ENCODE measurements at regions not wholly inside any gene's neighbourhood (a gene's known extent, or its start where the extent isn't known, plus 50 kb on each side); places are given as distances from the start of the nearest gene placed in this dataset.

DNA sequence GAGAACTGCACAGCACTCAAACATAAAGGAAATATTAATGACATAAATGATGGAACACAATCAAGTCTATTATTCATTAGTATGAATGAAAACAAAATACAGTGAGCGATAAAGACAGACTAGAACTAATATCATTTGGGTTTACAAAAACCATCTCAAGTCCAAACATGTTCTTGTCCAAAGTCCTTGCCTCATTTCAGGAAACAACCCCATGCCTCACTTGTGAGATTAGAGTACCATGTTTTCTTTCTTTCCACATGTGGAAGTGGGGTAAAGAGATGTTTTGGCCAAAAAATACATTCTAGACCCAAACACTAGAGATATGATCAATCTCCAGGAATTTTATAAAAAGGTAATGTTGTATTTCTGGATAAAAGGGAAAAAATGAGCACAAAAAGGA lies 53.3 kb upstream of the NFE2L2 start:
- TF ChIP-seq SP1 (IDR thresholded peaks at IDR 0.05; ENCODE audit: low read depth): no peak
- TF ChIP-seq CEBPB (IDR thresholded peaks at IDR 0.05; ENCODE audit: low read depth): no peak
- no peak for TF ChIP-seq JUND (IDR thresholded peaks at IDR 0.05)
- TF ChIP-seq SRF (IDR thresholded peaks at IDR 0.05; ENCODE audit: low read depth): no peak
- TF ChIP-seq ATF3 (IDR thresholded peaks at IDR 0.05): no peak
- no peak for TF ChIP-seq REST (IDR thresholded peaks at IDR 0.05; ENCODE audit: low read depth)
- Histone ChIP-seq H3K4me2 (ENCODE audit: low read length) (no peak overlapping the region), H4K20me1 (ENCODE audit: insufficient read depth) (no peaks in the 10 kb centered on the region), H3K27ac (ENCODE audit: low read depth, low read length) (no peak overlapping the region), H3K9ac (ENCODE audit: low read length) (no peak overlapping the region), H3K36me3 (ENCODE audit: control insufficient read depth in 1 of 2, insufficient read depth in 2 of 2, low read length in 2 of 2) (no peaks in the 10 kb centered on the region), H2AFZ (ENCODE audit: low read depth, low read length, poor library complexity, severe bottlenecking) (no peak overlapping the region), H3K79me2 (ENCODE audit: insufficient read depth, low read length) (no peaks in the 10 kb centered on the region), H3K4me1 (ENCODE audit: control insufficient read depth in 1 of 2, insufficient read depth in 2 of 2, low read length in 2 of 2) (no peaks in the 10 kb centered on the region), H3K4me3 (replicated peaks in 1 of 2; ENCODE audit: low read depth in 1 of 2, low read length in 2 of 2) (no peak overlapping the region), H3K27me3 (ENCODE audit: insufficient read depth, low read length) (no peaks in the 10 kb centered on the region), H3K9me3 (ENCODE audit: control insufficient read depth in 1 of 2, insufficient read depth in 1 of 2, low read depth in 1 of 2, low read length in 2 of 2) (no peaks in the 10 kb centered on the region), H3K9me2 (ENCODE audit: insufficient read depth) (no peaks in the 10 kb centered on the region)
- CTCF ChIA-PET: no interaction called here
- intact Hi-C loops (cut with micrococcal nuclease): no loop called here
- no TSS peak for BruUV-seq (replicated peaks)
- POLR2A ChIA-PET: no interaction called here
- RAD21 ChIA-PET (ENCODE audit: low non-redundant PET in 1 of 2, low total read pairs in 2 of 2, uncharacterized antibody in 2 of 2, unreplicated experiment in 2 of 2): no interaction called here
- DNase-seq (ENCODE audit: low read depth, low spot score) (no peak), ATAC-seq (no peak)

- RAD21 ChIA-PET (ENCODE audit: low non-redundant PET in 1 of 2, low total read pairs in 2 of 2, uncharacterized antibody in 2 of 2, unreplicated experiment in 2 of 2): no interaction called here
- BruUV-seq (replicated peaks): no TSS peak
- TF ChIP-seq EZH2 (IDR thresholded peaks at IDR 0.05): no peak
- TF ChIP-seq TCF7L2 (IDR thresholded peaks at IDR 0.05; ENCODE audit: borderline replicate concordance, extremely low read depth, insufficient read depth, insufficient read length): no peak
- no peak for TF ChIP-seq ZNF274 (IDR thresholded peaks at IDR 0.05; ENCODE audit: low read depth, low read length)
- TF ChIP-seq CBX3 (IDR thresholded peaks at IDR 0.05; ENCODE audit: low read depth): no peak
- TF ChIP-seq, protein P1, sequence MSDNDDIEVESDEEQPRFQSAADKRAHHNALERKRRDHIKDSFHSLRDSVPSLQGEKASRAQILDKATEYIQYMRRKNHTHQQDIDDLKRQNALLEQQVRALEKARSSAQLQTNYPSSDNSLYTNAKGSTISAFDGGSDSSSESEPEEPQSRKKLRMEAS (IDR thresholded peaks at IDR 0.05): no peak
- no peak for TF ChIP-seq ZFX (IDR thresholded peaks at IDR 0.05)
- no peak for TF ChIP-seq ELF1 (IDR thresholded peaks at IDR 0.05; ENCODE audit: borderline replicate concordance, low read depth)
- no peak for TF ChIP-seq POLR2AphosphoS5 (IDR thresholded peaks at IDR 0.05; ENCODE audit: low read depth, low read length)
- no peak for TF ChIP-seq ATF3 (IDR thresholded peaks at IDR 0.05)
- TF ChIP-seq EZH2phosphoT487 (IDR thresholded peaks at IDR 0.05; ENCODE audit: borderline replicate concordance): no peak
- no peak for TF ChIP-seq POLR2A (IDR thresholded peaks at IDR 0.05; ENCODE audit: borderline replicate concordance, extremely low read depth, insufficient read depth, insufficient read length)
- TF ChIP-seq YY1 (IDR thresholded peaks at IDR 0.05; ENCODE audit: extremely low read depth, insufficient replicate concordance, low read depth, low read length): no peak
- no peak for TF ChIP-seq SP1 (IDR thresholded peaks at IDR 0.05; ENCODE audit: low read depth)
Observed at GRCh38 chr2:177318613-177319012, 54.1 kb upstream of the NFE2L2 start.

More at GRCh38 chr2:177318613-177319012, 54.1 kb upstream of the NFE2L2 start:
- no peak for DNase-seq (ENCODE audit: low read depth, low spot score)
- Histone ChIP-seq H3K27me3 (ENCODE audit: insufficient read depth, low read length) (no peaks in the 10 kb centered on the region), H3K27ac (ENCODE audit: low read depth, low read length) (no peak overlapping the region), H3K4me3 (replicated peaks in 1 of 2; ENCODE audit: low read depth in 1 of 2, low read length in 2 of 2) (no peak overlapping the region), H3K79me2 (ENCODE audit: insufficient read depth, low read length) (no peaks in the 10 kb centered on the region), H3K36me3 (ENCODE audit: control insufficient read depth in 1 of 2, insufficient read depth in 2 of 2, low read length in 2 of 2) (no peaks in the 10 kb centered on the region), H3K9me3 (ENCODE audit: control insufficient read depth in 1 of 2, insufficient read depth in 1 of 2, low read depth in 1 of 2, low read length in 2 of 2) (no peaks in the 10 kb centered on the region), H3K4me1 (ENCODE audit: control insufficient read depth in 1 of 2, insufficient read depth in 2 of 2, low read length in 2 of 2) (no peaks in the 10 kb centered on the region), H3K4me2 (ENCODE audit: low read length) (no peak overlapping the region), H3K9ac (ENCODE audit: low read length) (no peak overlapping the region), H4K20me1 (ENCODE audit: insufficient read depth) (no peaks in the 10 kb centered on the region), H2AFZ (ENCODE audit: low read depth, low read length, poor library complexity, severe bottlenecking) (no peak overlapping the region), H3K9me2 (ENCODE audit: insufficient read depth) (no peaks in the 10 kb centered on the region)
- no peak for ATAC-seq
- ChIA-PET CTCF (no interaction called here), POLR2A (no interaction called here)
- intact Hi-C loops (cut with micrococcal nuclease): no loop called here

Data from HCT116 (cell line).